ENCODE measurements at regions not wholly inside any gene's neighbourhood (a gene's known extent, or its start where the extent isn't known, plus 50 kb on each side); places are given as distances from the start of the nearest gene placed in this dataset.
A peak's percentile ranks its signal among the peaks of the same experiment; 100 is the strongest.
"Not testable (repeated sequence)": the region's sequence is repeated elsewhere in the genome, so short reads cannot be mapped to it uniquely, and the experiment has no call there.

GRCh38 chr1:241432241-241432640 is 75.2 kb upstream of the RGS7 start:
- no peak overlapping the region for H3K4me3 ChIP-seq (replicated peaks; ENCODE audit: low read depth, low read length)
- no peaks in the 10 kb centered on the region for H3K27me3 ChIP-seq (replicated peaks; ENCODE audit: control insufficient read depth, insufficient read depth, low read length)
- DNase-seq (ENCODE audit: extremely low read depth, insufficient read length): no peak
- H3K36me3 ChIP-seq (ENCODE audit: control insufficient read depth, insufficient read depth, low read length): no peaks in the 10 kb centered on the region
- TF ChIP-seq, protein P1, sequence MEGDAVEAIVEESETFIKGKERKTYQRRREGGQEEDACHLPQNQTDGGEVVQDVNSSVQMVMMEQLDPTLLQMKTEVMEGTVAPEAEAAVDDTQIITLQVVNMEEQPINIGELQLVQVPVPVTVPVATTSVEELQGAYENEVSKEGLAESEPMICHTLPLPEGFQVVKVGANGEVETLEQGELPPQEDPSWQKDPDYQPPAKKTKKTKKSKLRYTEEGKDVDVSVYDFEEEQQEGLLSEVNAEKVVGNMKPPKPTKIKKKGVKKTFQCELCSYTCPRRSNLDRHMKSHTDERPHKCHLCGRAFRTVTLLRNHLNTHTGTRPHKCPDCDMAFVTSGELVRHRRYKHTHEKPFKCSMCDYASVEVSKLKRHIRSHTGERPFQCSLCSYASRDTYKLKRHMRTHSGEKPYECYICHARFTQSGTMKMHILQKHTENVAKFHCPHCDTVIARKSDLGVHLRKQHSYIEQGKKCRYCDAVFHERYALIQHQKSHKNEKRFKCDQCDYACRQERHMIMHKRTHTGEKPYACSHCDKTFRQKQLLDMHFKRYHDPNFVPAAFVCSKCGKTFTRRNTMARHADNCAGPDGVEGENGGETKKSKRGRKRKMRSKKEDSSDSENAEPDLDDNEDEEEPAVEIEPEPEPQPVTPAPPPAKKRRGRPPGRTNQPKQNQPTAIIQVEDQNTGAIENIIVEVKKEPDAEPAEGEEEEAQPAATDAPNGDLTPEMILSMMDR (IDR thresholded peaks at IDR 0.05; ENCODE audit: insufficient read depth, low read length, poor library complexity, severe bottlenecking): no peak

- DNase-seq (ENCODE audit: extremely low read depth, insufficient read length); H3K27me3 ChIP-seq (replicated peaks; ENCODE audit: control insufficient read depth, insufficient read depth, low read length); H3K4me3 ChIP-seq (replicated peaks; ENCODE audit: low read depth, low read length); H3K36me3 ChIP-seq (ENCODE audit: control insufficient read depth, insufficient read depth, low read length): not testable (repeated sequence)
Observed at GRCh38 chr1:241425091-241425490, 68.1 kb upstream of the RGS7 start.

DNA sequence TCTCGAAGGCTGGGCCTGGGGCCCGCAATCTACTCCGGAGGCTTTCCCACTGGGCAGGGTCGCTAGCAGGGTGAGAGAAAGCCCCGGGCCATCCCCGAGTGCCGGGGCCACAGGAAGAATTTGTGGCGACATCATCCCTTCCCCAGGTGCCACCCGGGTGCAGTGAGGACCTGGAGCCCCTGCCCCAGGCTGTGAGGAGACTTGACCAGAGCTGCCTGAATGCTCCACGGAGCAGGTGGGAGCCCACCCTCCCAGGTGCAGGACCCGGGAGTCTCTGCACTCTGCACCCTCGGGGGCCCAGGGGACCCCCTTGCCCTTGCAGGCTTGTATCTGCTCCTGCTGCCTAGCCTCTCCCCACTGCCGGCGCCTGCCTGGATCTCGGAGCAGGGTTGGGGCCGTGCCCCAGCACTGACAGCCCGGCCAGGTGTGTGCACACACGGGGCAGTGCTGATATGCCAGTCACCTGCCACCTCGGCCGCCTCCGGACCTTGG is 67.5 kb upstream of the RGS7 start:
- TF ChIP-seq, protein P1 (IDR thresholded peaks at IDR 0.05; ENCODE audit: insufficient read depth, low read length, poor library complexity, severe bottlenecking): no peak
- Histone ChIP-seq H3K4me3 (replicated peaks; ENCODE audit: low read depth, low read length) (no peak overlapping the region; the same call in 1 of the 2 replicates), H3K36me3 (ENCODE audit: control insufficient read depth, insufficient read depth, low read length) (no peaks in the 10 kb centered on the region), H3K27me3 (replicated peaks; ENCODE audit: control insufficient read depth, insufficient read depth, low read length) (no peaks in the 10 kb centered on the region; the same call in 1 of the 2 replicates)
- DNase-seq (ENCODE audit: extremely low read depth, insufficient read length): peak; percentile 1

- H3K4me3 ChIP-seq (replicated peaks; ENCODE audit: low read depth, low read length): peak overlapping the region; percentile 47
- peak; percentile 32 for DNase-seq (ENCODE audit: extremely low read depth, insufficient read length)
- no peaks in the 10 kb centered on the region for H3K36me3 ChIP-seq (ENCODE audit: control insufficient read depth, insufficient read depth, low read length)
- no peaks in the 10 kb centered on the region; the same call in 1 of the 2 replicates for H3K27me3 ChIP-seq (replicated peaks; ENCODE audit: control insufficient read depth, insufficient read depth, low read length)
- TF ChIP-seq, protein P1 (IDR thresholded peaks at IDR 0.05; ENCODE audit: insufficient read depth, low read length, poor library complexity, severe bottlenecking): peak; percentile 16
Observed at GRCh38 chr1:241423541-241424479, 66.8 kb upstream of the RGS7 start.

DNA sequence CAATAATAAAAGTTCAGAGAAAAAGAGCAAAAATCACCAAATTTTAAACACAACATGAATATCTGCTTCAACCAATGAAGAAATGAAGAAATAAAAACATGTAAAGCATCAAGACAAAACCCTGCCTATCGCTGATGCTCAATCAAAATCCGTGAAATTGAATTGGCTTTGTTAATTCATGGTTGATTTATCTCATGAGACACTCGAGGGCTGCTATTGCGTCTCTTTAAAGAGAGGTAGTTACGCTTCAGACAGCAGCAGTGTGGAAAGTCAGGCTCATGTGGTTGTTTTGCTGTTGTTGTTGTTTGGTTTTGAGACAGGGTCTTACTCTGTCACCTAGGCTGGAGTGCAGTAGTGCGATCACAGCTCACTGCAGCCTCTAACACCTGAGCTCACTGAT is 65.5 kb upstream of the RGS7 start:
- no peaks in the 10 kb centered on the region; the same call in 1 of the 2 replicates for H3K27me3 ChIP-seq (replicated peaks; ENCODE audit: control insufficient read depth, insufficient read depth, low read length)
- no peak overlapping the region for H3K4me3 ChIP-seq (replicated peaks; ENCODE audit: low read depth, low read length)
- TF ChIP-seq, protein P1 (IDR thresholded peaks at IDR 0.05; ENCODE audit: insufficient read depth, low read length, poor library complexity, severe bottlenecking): no peak
- DNase-seq (ENCODE audit: extremely low read depth, insufficient read length): no peak
- no peaks in the 10 kb centered on the region for H3K36me3 ChIP-seq (ENCODE audit: control insufficient read depth, insufficient read depth, low read length)

GRCh38 chr1:241419986-241420385 is 63.0 kb upstream of the RGS7 start:
- H3K36me3 ChIP-seq (ENCODE audit: control insufficient read depth, insufficient read depth, low read length): no peaks in the 10 kb centered on the region
- H3K27me3 ChIP-seq (replicated peaks; ENCODE audit: control insufficient read depth, insufficient read depth, low read length): no peaks in the 10 kb centered on the region; the same call in 1 of the 2 replicates
- no peak for DNase-seq (ENCODE audit: extremely low read depth, insufficient read length)
- no peak overlapping the region for H3K4me3 ChIP-seq (replicated peaks; ENCODE audit: low read depth, low read length)
- TF ChIP-seq, protein P1 (IDR thresholded peaks at IDR 0.05; ENCODE audit: insufficient read depth, low read length, poor library complexity, severe bottlenecking): no peak

Measured in GM06990 (cell line).